OCI-LY7 (cell line): ENCODE measurements at regions not wholly inside any gene's neighbourhood (a gene's known extent, or its start where the extent isn't known, plus 50 kb on each side); places are given as distances from the start of the nearest gene placed in this dataset.

Source experiments
- CTCF ChIP-seq: fragments of 200-600 bp; sonication (generic); conservative IDR thresholded peaks from 2 replicates; pipeline ENCODE4 v1.5.1; 2014; ENCODE audit warnings: mild to moderate bottlenecking, antibody characterized with exemption, low read length, moderate library complexity, mixed read lengths
- EZH2phosphoT487 ChIP-seq: fragments of 200-600 bp; sonication (generic); IDR thresholded peaks from 2 replicates; pipeline ENCODE4 v1.6.1; 2018; ENCODE audit warnings: low read depth, borderline replicate concordance, mild to moderate bottlenecking, mixed run types, antibody characterized with exemption, low read length, moderate library complexity, mixed read lengths

GRCh38 chr3:177439694-177440269 is 242.5 kb upstream of the TBL1XR1 start:
- TF ChIP-seq CTCF (no peak), EZH2phosphoT487 (no peak)
